ENCODE measurements at regions not wholly inside any gene's neighbourhood (a gene's known extent, or its start where the extent isn't known, plus 50 kb on each side); places are given as distances from the start of the nearest gene placed in this dataset.
"Not testable (repeated sequence)": the region's sequence is repeated elsewhere in the genome, so short reads cannot be mapped to it uniquely, and the experiment has no call there.

- intact Hi-C loops (cut with DNase I; ENCODE audit: low total_unique reads) = no loop called here
- peaks cover 0 to 43% (median 30%) of the 10 kb centered on the region in 8 donors for H3K9me3 ChIP-seq
- WGBS, 5 donors = 72 to 89% (median 79%) methylated on average over 5 of the region's 5 CpGs
- H3K4me1 ChIP-seq = no peaks in the 10 kb centered on the region
- no peaks in the 10 kb centered on the region for H3K36me3 ChIP-seq
- H3K4me3 ChIP-seq = no peak overlapping the region
- no peak overlapping the region for H3K27ac ChIP-seq
- TF ChIP-seq POLR2AphosphoS5 (IDR thresholded peaks at IDR 0.05) (no peak), POLR2A (IDR thresholded peaks at IDR 0.05) (no peak)
- TF ChIP-seq, protein P1, sequence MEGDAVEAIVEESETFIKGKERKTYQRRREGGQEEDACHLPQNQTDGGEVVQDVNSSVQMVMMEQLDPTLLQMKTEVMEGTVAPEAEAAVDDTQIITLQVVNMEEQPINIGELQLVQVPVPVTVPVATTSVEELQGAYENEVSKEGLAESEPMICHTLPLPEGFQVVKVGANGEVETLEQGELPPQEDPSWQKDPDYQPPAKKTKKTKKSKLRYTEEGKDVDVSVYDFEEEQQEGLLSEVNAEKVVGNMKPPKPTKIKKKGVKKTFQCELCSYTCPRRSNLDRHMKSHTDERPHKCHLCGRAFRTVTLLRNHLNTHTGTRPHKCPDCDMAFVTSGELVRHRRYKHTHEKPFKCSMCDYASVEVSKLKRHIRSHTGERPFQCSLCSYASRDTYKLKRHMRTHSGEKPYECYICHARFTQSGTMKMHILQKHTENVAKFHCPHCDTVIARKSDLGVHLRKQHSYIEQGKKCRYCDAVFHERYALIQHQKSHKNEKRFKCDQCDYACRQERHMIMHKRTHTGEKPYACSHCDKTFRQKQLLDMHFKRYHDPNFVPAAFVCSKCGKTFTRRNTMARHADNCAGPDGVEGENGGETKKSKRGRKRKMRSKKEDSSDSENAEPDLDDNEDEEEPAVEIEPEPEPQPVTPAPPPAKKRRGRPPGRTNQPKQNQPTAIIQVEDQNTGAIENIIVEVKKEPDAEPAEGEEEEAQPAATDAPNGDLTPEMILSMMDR (IDR thresholded peaks at IDR 0.05 in 8 of 11, conservative IDR thresholded peaks at IDR 0.05 in 3 of 11) = no peak
- peaks cover 0 to 39% (median 0%) of the 10 kb centered on the region in 7 donors for H3K27me3 ChIP-seq (replicated peaks in 1 of 7)
- no peak for DNase-seq
These were observed 104.7 kb upstream of the IRX4 start for GRCh38 chr5:1987471-1987870.

DNA sequence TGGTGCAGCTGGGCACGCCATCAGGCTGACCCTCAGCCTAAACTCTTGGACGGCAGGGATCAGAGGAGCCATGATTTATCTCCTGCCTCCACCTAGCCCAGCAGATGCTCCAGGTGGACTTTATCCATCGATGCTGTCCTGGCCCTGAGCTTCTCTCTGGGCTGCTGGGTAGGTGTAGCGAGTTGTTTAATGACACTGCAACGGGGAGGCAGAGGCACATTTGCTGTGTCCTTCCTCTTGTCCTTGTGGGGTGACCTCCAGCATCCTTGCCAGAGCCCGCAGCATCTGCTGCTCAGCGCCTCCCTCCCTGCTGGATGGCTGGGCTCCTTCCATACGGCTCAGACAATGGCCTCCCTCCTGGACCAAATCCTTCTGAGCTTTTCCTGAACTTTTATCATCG, 103.1 kb upstream of the IRX4 start:
- intact Hi-C loops (cut with DNase I; ENCODE audit: low total_unique reads) = no loop called here
- Histone ChIP-seq H3K4me3 (no peak overlapping the region), H3K27ac (no peak overlapping the region), H3K4me1 (no peaks in the 10 kb centered on the region), H3K27me3 (replicated peaks in 1 of 7) (peaks cover 0 to 35% (median 0%) of the 10 kb centered on the region in 7 donors), H3K9me3 (peaks cover 0 to 31% (median 22%) of the 10 kb centered on the region in 8 donors), H3K36me3 (no peaks in the 10 kb centered on the region)
- TF ChIP-seq POLR2AphosphoS5 (IDR thresholded peaks at IDR 0.05) = no peak
- TF ChIP-seq POLR2A (IDR thresholded peaks at IDR 0.05) = no peak
- TF ChIP-seq, protein P1 (IDR thresholded peaks at IDR 0.05 in 8 of 11, conservative IDR thresholded peaks at IDR 0.05 in 3 of 11) = no peak
- no peak for DNase-seq
- 73 to 79% (median 76%) methylated on average over 9 of the region's 9 CpGs for WGBS, 5 donors

DNA sequence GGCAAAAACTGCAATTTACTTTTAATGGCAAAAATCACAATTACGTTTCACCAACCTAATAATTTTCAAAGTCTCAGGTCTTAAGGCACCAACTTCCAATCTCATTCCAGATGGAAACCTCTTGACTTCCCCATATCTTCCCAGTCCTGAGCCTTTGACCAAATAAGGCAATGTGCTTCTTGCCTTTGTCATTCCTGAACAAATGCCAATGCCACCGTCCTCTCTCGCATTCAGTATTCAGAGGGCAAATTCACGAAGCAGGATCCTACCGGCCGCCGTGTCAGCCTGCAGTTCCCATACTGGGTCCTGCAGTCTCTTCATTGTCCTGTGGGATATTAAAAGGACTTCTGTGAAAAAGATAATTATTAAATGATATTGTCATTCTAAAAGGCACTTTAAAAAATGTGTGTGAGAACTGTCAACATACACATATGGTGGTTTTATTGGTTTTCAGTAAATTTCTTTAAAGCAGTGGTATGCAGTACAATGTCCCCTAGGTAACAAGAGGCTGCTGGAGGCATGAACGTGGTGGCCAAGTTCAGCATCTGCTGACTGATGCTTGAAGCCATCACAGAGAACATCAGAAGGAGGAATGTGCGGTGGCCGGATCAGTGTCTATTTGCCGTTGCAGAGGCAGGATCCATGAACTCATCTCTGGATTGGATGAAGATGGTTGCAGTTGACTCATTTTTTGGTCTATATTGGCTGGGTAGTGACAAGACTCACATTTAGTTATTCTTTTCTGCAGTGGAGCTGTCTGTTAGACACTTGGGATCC, 101.4 kb upstream of the IRX4 start:
- H3K27ac ChIP-seq = no peak overlapping the region
- H3K4me1 ChIP-seq = no peaks in the 10 kb centered on the region
- peaks cover 0 to 16% (median 6%) of the 10 kb centered on the region in 8 donors for H3K9me3 ChIP-seq
- H3K4me3 ChIP-seq = no peak overlapping the region
- no peak for DNase-seq
- no peak for TF ChIP-seq POLR2AphosphoS5 (IDR thresholded peaks at IDR 0.05)
- no peak for TF ChIP-seq POLR2A (IDR thresholded peaks at IDR 0.05)
- TF ChIP-seq, protein P1 (IDR thresholded peaks at IDR 0.05 in 8 of 11, conservative IDR thresholded peaks at IDR 0.05 in 3 of 11) = no peak
- intact Hi-C loops (cut with DNase I; ENCODE audit: low total_unique reads) = no loop called here
- no peaks in the 10 kb centered on the region for H3K36me3 ChIP-seq
- 80 to 87% (median 83%) methylated on average over 11 of the region's 11 CpGs for WGBS, 5 donors
- H3K27me3 ChIP-seq (replicated peaks in 1 of 7) = peaks cover 0 to 34% (median 0%) of the 10 kb centered on the region in 7 donors

GRCh38 chr5:1983401-1983800, 100.7 kb upstream of the IRX4 start:
- H3K27ac ChIP-seq = no peak overlapping the region
- no peaks in the 10 kb centered on the region for H3K4me1 ChIP-seq
- intact Hi-C loops (cut with DNase I; ENCODE audit: low total_unique reads) = no loop called here
- no peak for TF ChIP-seq POLR2A (IDR thresholded peaks at IDR 0.05)
- 87 to 90% (median 90%) methylated on average over 18 of the region's 18 CpGs for WGBS, 5 donors
- no peak overlapping the region for H3K4me3 ChIP-seq
- DNase-seq = no peak
- H3K27me3 ChIP-seq (replicated peaks in 1 of 7) = peaks cover 0 to 29% (median 0%) of the 10 kb centered on the region in 7 donors
- H3K36me3 ChIP-seq = no peaks in the 10 kb centered on the region
- peaks cover 0 to 10% (median 3%) of the 10 kb centered on the region in 8 donors for H3K9me3 ChIP-seq

DNA sequence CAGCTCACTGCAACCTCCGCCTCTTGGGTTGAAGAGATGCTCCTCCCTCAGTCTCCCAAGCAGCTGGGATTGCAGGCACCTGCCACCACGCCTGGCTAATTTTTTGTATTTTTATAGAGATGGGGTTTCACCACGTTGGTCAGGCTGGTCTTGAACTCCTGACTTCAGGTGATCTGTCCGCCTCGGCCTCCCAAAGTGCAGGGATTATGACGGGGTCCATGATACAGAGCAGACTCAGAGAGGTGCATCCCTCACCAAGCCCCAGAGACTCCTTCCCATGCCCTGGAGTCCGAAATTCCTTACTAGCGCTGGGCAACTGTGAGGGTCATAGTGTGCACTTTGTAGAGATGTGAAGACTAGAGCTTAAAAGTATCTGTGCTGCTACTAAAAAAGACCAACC, 99.8 kb upstream of the IRX4 start:
- H3K4me1 ChIP-seq; intact Hi-C loops (cut with DNase I; ENCODE audit: low total_unique reads); H3K36me3 ChIP-seq; H3K9me3 ChIP-seq; H3K4me3 ChIP-seq; DNase-seq; H3K27ac ChIP-seq: not testable (repeated sequence)
- WGBS, 5 donors = 68 to 84% (median 79%) methylated on average over 8 of the region's 8 CpGs
- peaks cover 0 to 27% (median 0%) of the 10 kb centered on the region in 7 donors for H3K27me3 ChIP-seq (replicated peaks in 1 of 7)

All from spleen (tissue), 11 donors.